GM21360 (cell line): ENCODE measurements at regions not wholly inside any gene's neighbourhood (a gene's known extent, or its start where the extent isn't known, plus 50 kb on each side); places are given as distances from the start of the nearest gene placed in this dataset.
"Not testable (repeated sequence)": the region's sequence is repeated elsewhere in the genome, so short reads cannot be mapped to it uniquely, and the experiment has no call there.

Source experiments
- ATAC-seq: cut with Tn5 transposase; IDR thresholded peaks from one replicate; pipeline ENCODE4 v1.9.1; 2021; ENCODE audit warnings: mild to moderate bottlenecking, moderate library complexity; ENCODE audit not compliant: unreplicated experiment

- ATAC-seq, result no peak
Measured at GRCh38 chr4:105025263-105026017, 121.2 kb upstream of the TET2 start.

GRCh38 chr4:105036991-105037390, 109.7 kb upstream of the TET2 start:
- ATAC-seq, result no peak

- no peak for ATAC-seq
Measured at GRCh38 chr4:105042451-105042850, 104.2 kb upstream of the TET2 start.

GRCh38 chr4:105050896-105051295, 95.8 kb upstream of the TET2 start:
- ATAC-seq, result no peak

- ATAC-seq, result peak; percentile 20
Measured at GRCh38 chr4:105057370-105058105, 89.1 kb upstream of the TET2 start.

- ATAC-seq, result no peak
Measured at GRCh38 chr4:105058177-105058812, 88.4 kb upstream of the TET2 start.

GRCh38 chr4:105059337-105059736, 87.3 kb upstream of the TET2 start:
- ATAC-seq, result peak; percentile 34

GRCh38 chr4:105060628-105061027, 86.0 kb upstream of the TET2 start:
- ATAC-seq, result peak; percentile 80

GRCh38 chr4:105061136-105061696, 85.5 kb upstream of the TET2 start:
- peak; percentile 23 for ATAC-seq

- ATAC-seq, result no peak
Measured at GRCh38 chr4:105061731-105062130, 84.9 kb upstream of the TET2 start.

- no peak for ATAC-seq
Measured at GRCh38 chr4:105066401-105066800, 80.3 kb upstream of the TET2 start.

- no peak for ATAC-seq
Measured at GRCh38 chr4:105067431-105067830, 79.2 kb upstream of the TET2 start.

- no peak for ATAC-seq
Measured at GRCh38 chr4:105067946-105068345, 78.7 kb upstream of the TET2 start.

- no peak for ATAC-seq
Measured at GRCh38 chr4:105068516-105068915, 78.2 kb upstream of the TET2 start.

GRCh38 chr4:105072095-105072494, 74.6 kb upstream of the TET2 start:
- not testable (repeated sequence) for ATAC-seq

- ATAC-seq, result no peak
Measured at GRCh38 chr4:105074097-105074496, 72.6 kb upstream of the TET2 start.

- ATAC-seq, result no peak
Measured at GRCh38 chr4:105075045-105075444, 71.6 kb upstream of the TET2 start.

GRCh38 chr4:105088110-105088879, 58.4 kb upstream of the TET2 start:
- no peak for ATAC-seq

GRCh38 chr4:105092356-105092755, 54.3 kb upstream of the TET2 start:
- no peak for ATAC-seq

GRCh38 chr4:105092768-105093167, 53.9 kb upstream of the TET2 start:
- ATAC-seq, result no peak

- ATAC-seq, result no peak
Measured at GRCh38 chr4:105093975-105094374, 52.7 kb upstream of the TET2 start.
